HCT116 (cell line): ENCODE measurements at regions not wholly inside any gene's neighbourhood (a gene's known extent, or its start where the extent isn't known, plus 50 kb on each side); places are given as distances from the start of the nearest gene placed in this dataset.

Experiments
- ATAC-seq: fragments of 200-7000 bp; cut with Tn5 transposase; 2 replicates; pipeline ENCODE4 v1.9.1; 2020; ENCODE audit warnings: mild to moderate bottlenecking, moderate library complexity
- BruUV-seq: library from RNA; stranded (reverse); fragments of 400-500 nt; replicated peaks from 2 replicates; lab custom pipeline; 2021; lab: Mats Ljungman, UMichigan
- CTCF ChIA-PET: fragments of 300-600 bp; sonication (Branson Sonifier 250); formaldehyde crosslinking; loops from one replicate; lab custom pipeline; 2021; ENCODE audit warnings: antibody characterized with exemption; lab: Charles Lee
- POLR2A ChIA-PET: fragments of 300-600, 350-600 bp; sonication (Branson Sonifier 250); formaldehyde crosslinking; loops from one replicate; lab custom pipeline; 2021; ENCODE audit warnings: antibody characterized with exemption; lab: Charles Lee
- RAD21 ChIA-PET, 2 experiments: fragments of 300-600 bp; sonication (Branson Sonifier 250); formaldehyde crosslinking; loops; one replicate each; lab custom pipeline; 2023; ENCODE audit warnings: low total read pairs in 2 of 2; ENCODE audit not compliant: uncharacterized antibody in 2 of 2, unreplicated experiment in 2 of 2, low non-redundant PET in 1 of 2; lab: Charles Lee
- DNase-seq: peaks from one replicate; pipeline ENCODE4 v3.0.0-alpha.2; 2010; ENCODE audit warnings: low read depth, low spot score
- H2AFZ ChIP-seq: fragments of 200-600 bp; shearing (Covaris generic), sonication (generic); 2 replicates; pipeline ENCODE4 v1.6.1; 2017; ENCODE audit warnings: low read depth, mixed run types, mixed read lengths, antibody characterized with exemption, low read length; ENCODE audit not compliant: poor library complexity, severe bottlenecking
- H3K27ac ChIP-seq: 2 replicates; pipeline ENCODE4 v1.5.1; 2012; ENCODE audit warnings: low read depth, low read length
- H3K27me3 ChIP-seq: fragments of 200-600 bp; sonication (generic); 2 replicates; pipeline ENCODE4 v1.6.1; 2016; ENCODE audit warnings: mixed run types, low read length, mixed read lengths; ENCODE audit not compliant: insufficient read depth
- H3K36me3 ChIP-seq, 2 experiments: fragments of 200-500 bp in 1 of 2; fragments of 200-600 bp in 1 of 2; sonication (Bioruptor generic) in 1 of 2; sonication (generic) in 1 of 2; 2 replicates each; pipeline versions ENCODE4 v1.5.1 to v1.6.1; 2014 to 2016; ENCODE audit warnings: low read length in 2 of 2, inconsistent platforms in 1 of 2, mixed read lengths in 1 of 2, mixed run types in 1 of 2; ENCODE audit not compliant: insufficient read depth in 2 of 2, control insufficient read depth in 1 of 2
- H3K4me1 ChIP-seq, 2 experiments: fragments of 200-600 bp in 1 of 2; sonication (generic) in 1 of 2; 2 replicates each; pipeline versions ENCODE4 v1.5.1 to v1.6.1; 2012 to 2017; ENCODE audit warnings: low read length in 2 of 2, inconsistent platforms in 1 of 2, mild to moderate bottlenecking in 1 of 2, mixed read lengths in 1 of 2, mixed run types in 1 of 2, moderate library complexity in 1 of 2; ENCODE audit not compliant: insufficient read depth in 2 of 2, control insufficient read depth in 1 of 2
- H3K4me2 ChIP-seq: fragments of 200-600 bp; sonication (generic); 2 replicates; pipeline ENCODE4 v1.6.1; 2017; ENCODE audit warnings: mixed run types, low read length, mixed read lengths
- H3K4me3 ChIP-seq, 2 experiments: fragments of 200-600 bp in 1 of 2; sonication (generic) in 1 of 2; replicated peaks in 1 of 2; 2 replicates each; pipeline ENCODE4 v1.5.1; 2011 to 2016; ENCODE audit warnings: low read length in 2 of 2, control low read depth in 1 of 2, low read depth in 1 of 2, mild to moderate bottlenecking in 1 of 2, mixed read lengths in 1 of 2, mixed run types in 1 of 2
- H3K79me2 ChIP-seq: fragments of 200-600 bp; sonication (generic); 2 replicates; pipeline ENCODE4 v1.6.1; 2017; ENCODE audit warnings: mild to moderate bottlenecking, mixed run types, low read length, moderate library complexity, mixed read lengths; ENCODE audit not compliant: insufficient read depth
- H3K9ac ChIP-seq: fragments of 200-600 bp; sonication (generic); 2 replicates; pipeline ENCODE4 v1.6.1; 2016; ENCODE audit warnings: low read length, mixed read lengths
- H3K9me2 ChIP-seq: fragments of 200-600 bp; sonication (generic), shearing (Covaris generic); 2 replicates; pipeline ENCODE4 v1.6.1; 2017; ENCODE audit warnings: mixed run types, mild to moderate bottlenecking, moderate library complexity; ENCODE audit not compliant: insufficient read depth
- H3K9me3 ChIP-seq, 2 experiments: fragments of 200-500 bp in 1 of 2; fragments of 200-600 bp in 1 of 2; sonication (Bioruptor generic) in 1 of 2; sonication (generic) in 1 of 2; 2 replicates each; pipeline ENCODE4 v1.6.1; 2014 to 2017; ENCODE audit warnings: low read length in 2 of 2, mixed read lengths in 2 of 2, inconsistent platforms in 1 of 2, low read depth in 1 of 2, mild to moderate bottlenecking in 1 of 2, mixed run types in 1 of 2, moderate library complexity in 1 of 2; ENCODE audit not compliant: control insufficient read depth in 1 of 2, insufficient read depth in 1 of 2
- H4K20me1 ChIP-seq: fragments of 200-600 bp; sonication (generic), shearing (Covaris generic); 2 replicates; pipeline ENCODE4 v1.6.1; 2017; ENCODE audit warnings: mixed run types, mild to moderate bottlenecking, moderate library complexity; ENCODE audit not compliant: insufficient read depth
- CBX3 ChIP-seq: IDR thresholded peaks from 2 replicates; pipeline ENCODE4 v1.6.1; 2012; ENCODE audit warnings: low read depth
- CEBPB ChIP-seq: IDR thresholded peaks from 2 replicates; pipeline ENCODE4 v1.6.1; 2012; ENCODE audit warnings: low read depth
- ELF1 ChIP-seq: IDR thresholded peaks from 2 replicates; pipeline ENCODE4 v1.6.1; 2012; ENCODE audit warnings: low read depth, borderline replicate concordance
- EZH2 ChIP-seq: fragments of 200-600 bp; sonication (generic); IDR thresholded peaks from 2 replicates; pipeline ENCODE4 v1.6.1; 2017; ENCODE audit warnings: antibody characterized with exemption, mixed run types
- FOSL1 ChIP-seq: IDR thresholded peaks from 2 replicates; pipeline ENCODE4 v1.6.1; 2012; ENCODE audit warnings: low read depth
- JUND ChIP-seq: IDR thresholded peaks from 2 replicates; pipeline ENCODE4 v1.6.1; 2012
- ZBTB33 ChIP-seq: IDR thresholded peaks from 2 replicates; pipeline ENCODE4 v1.6.1; 2011; ENCODE audit warnings: mild to moderate bottlenecking, low read length, moderate library complexity; ENCODE audit not compliant: insufficient replicate concordance; ENCODE audit errors: extremely low read depth
- ZFX ChIP-seq: fragments of 450-650 bp; IDR thresholded peaks from 2 replicates; pipeline ENCODE4 v1.6.1; 2017
- ZNF274 ChIP-seq: fragments of 200-500 bp; sonication (Bioruptor generic); IDR thresholded peaks from 2 replicates; pipeline ENCODE4 v1.6.1; 2014; ENCODE audit warnings: mild to moderate bottlenecking, low read depth, low read length, inconsistent platforms
- intact Hi-C: fragments of 100-400 bp; cut with micrococcal nuclease; formaldehyde crosslinking; loops from 2 replicates; pipeline ENCODE4 v1.10.0; 2022
- TF ChIP-seq, protein P1 (sequence below): IDR thresholded peaks from 2 replicates; pipeline ENCODE4 v1.6.1; 2012

- TF ChIP-seq EZH2, result no peak
- TF ChIP-seq CBX3, result no peak
- no peak for TF ChIP-seq JUND
- TF ChIP-seq ZFX, result no peak
These were observed 1133.0 kb upstream of the LRRTM1 start (continued) for GRCh38 chr2:81437456-81438000.

GRCh38 chr2:81436256-81436655 lies 1131.7 kb upstream of the LRRTM1 start:
- Histone ChIP-seq H3K9ac (no peak overlapping the region), H3K9me3 (no peaks in the 10 kb centered on the region), H3K79me2 (no peaks in the 10 kb centered on the region), H3K9me2 (no peaks in the 10 kb centered on the region), H3K4me3 (no peak overlapping the region), H3K4me2 (peak overlapping the region; percentile 41), H4K20me1 (no peaks in the 10 kb centered on the region), H3K27me3 (no peaks in the 10 kb centered on the region), H3K36me3 (no peaks in the 10 kb centered on the region), H3K4me1 (peaks cover 3 to 11% of the 10 kb centered on the region in 2 experiments; a peak in 3 of 4 replicates), H2AFZ (peak overlapping the region; percentile 93), H3K27ac (no peak overlapping the region)
- CTCF ChIA-PET, result no interaction called here
- peak; percentile 91 for ATAC-seq
- POLR2A ChIA-PET, result no interaction called here
- BruUV-seq, result no TSS peak
- peak; percentile 63 for DNase-seq
- RAD21 ChIA-PET, result no interaction called here
- TF ChIP-seq CEBPB, result 0 out of 2 replicates have a peak, but pooled peaks have one; percentile 33
- no peak for TF ChIP-seq ELF1
- peak; percentile 37; the same call in 1 of the 2 replicates for TF ChIP-seq FOSL1
- intact Hi-C loops, result no loop called here

DNA sequence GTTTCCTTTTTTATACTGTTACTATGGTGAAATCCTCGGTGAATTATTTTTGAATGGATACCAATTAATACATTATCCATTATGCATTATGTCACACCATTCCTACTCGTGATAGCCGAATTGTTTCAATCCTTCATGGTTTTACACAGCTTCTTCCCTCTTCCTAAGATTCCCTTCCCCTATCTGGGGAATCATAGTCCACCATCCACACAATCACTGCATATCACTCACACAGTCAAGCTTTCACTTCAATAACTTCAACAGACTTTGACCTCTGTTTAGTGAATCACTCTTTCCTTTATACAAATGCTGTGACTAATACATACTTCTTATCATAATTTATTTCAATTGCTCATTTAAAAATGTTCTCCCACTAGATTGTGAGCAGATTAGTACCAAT lies 1108.1 kb upstream of the LRRTM1 start:
- ATAC-seq, result no peak
- no TSS peak for BruUV-seq
- H3K36me3 ChIP-seq, result no peaks in the 10 kb centered on the region

More for the DNA sequence above, 1108.1 kb upstream of the LRRTM1 start:
- no peak overlapping the region for H3K27ac ChIP-seq
- H3K9me3 ChIP-seq, result no peaks in the 10 kb centered on the region
- no peaks in the 10 kb centered on the region for H3K27me3 ChIP-seq
- no peaks in the 10 kb centered on the region for H4K20me1 ChIP-seq
- no peak overlapping the region for H3K4me2 ChIP-seq
- H2AFZ ChIP-seq, result no peak overlapping the region
- no peaks in the 10 kb centered on the region for H3K9me2 ChIP-seq
- intact Hi-C loops, result no loop called here
- no peak for DNase-seq
- POLR2A ChIA-PET, result no interaction called here
- TF ChIP-seq ZBTB33, result no peak
- no peak for TF ChIP-seq CEBPB
- TF ChIP-seq, protein P1, sequence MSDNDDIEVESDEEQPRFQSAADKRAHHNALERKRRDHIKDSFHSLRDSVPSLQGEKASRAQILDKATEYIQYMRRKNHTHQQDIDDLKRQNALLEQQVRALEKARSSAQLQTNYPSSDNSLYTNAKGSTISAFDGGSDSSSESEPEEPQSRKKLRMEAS, result no peak
- no peak for TF ChIP-seq ZNF274
- H3K79me2 ChIP-seq, result no peaks in the 10 kb centered on the region
- CTCF ChIA-PET, result no interaction called here
- RAD21 ChIA-PET, result no interaction called here
- no peak overlapping the region for H3K4me3 ChIP-seq
- peaks cover 0 to 5% of the 10 kb centered on the region in 2 experiments; a peak in 1 of 4 replicates for H3K4me1 ChIP-seq
- H3K9ac ChIP-seq, result no peak overlapping the region
